Upper lobe of left lung (tissue), 4 donors: ENCODE measurements at regions not wholly inside any gene's neighbourhood (a gene's known extent, or its start where the extent isn't known, plus 50 kb on each side); places are given as distances from the start of the nearest gene placed in this dataset.

Experiments
- CTCF ChIP-seq, 6 experiments: fragments of 450-650 bp in 4 of 6; fragments of 200-600 bp in 2 of 6; sonication (generic) in 2 of 6; IDR thresholded peaks; one replicate each; pipeline ENCODE4 v1.5.1; 2016 to 2019; ENCODE audit warnings: antibody characterized with exemption in 6 of 6
- POLR2A ChIP-seq, 4 donors: fragments of 450-650 bp; IDR thresholded peaks; one replicate each; pipeline ENCODE4 v1.5.1; 2016 to 2017; ENCODE audit warnings: antibody characterized with exemption in 4 of 4, mild to moderate bottlenecking in 2 of 4
- POLR2AphosphoS5 ChIP-seq, 2 donors: sonication (generic); formaldehyde crosslinking; IDR thresholded peaks; one replicate each; pipeline ENCODE4 v1.5.1; 2017; ENCODE audit warnings: antibody characterized with exemption in 2 of 2

- no peak for TF ChIP-seq CTCF (IDR thresholded peaks at IDR 0.05)
- no peak for TF ChIP-seq POLR2AphosphoS5 (IDR thresholded peaks at IDR 0.05)
- no peak for TF ChIP-seq POLR2A (IDR thresholded peaks at IDR 0.05)
Observed at GRCh38 chr18:47413327-47413726, 161.9 kb upstream of the SKOR2 start.
